Urothelium cell line (cell line): ENCODE measurements at regions not wholly inside any gene's neighbourhood (a gene's known extent, or its start where the extent isn't known, plus 50 kb on each side); places are given as distances from the start of the nearest gene placed in this dataset.

ENCODE experiments used
- DNase-seq: peaks from one replicate; pipeline ENCODE4 v3.0.0; 2011; ENCODE audit warnings: low spot score, mixed read lengths
- FAIRE-seq: peaks from 2 replicates; lab custom pipeline; 2011; peaks lifted over from hg19 to GRCh38; lab: Jason Lieb, UNC

DNA sequence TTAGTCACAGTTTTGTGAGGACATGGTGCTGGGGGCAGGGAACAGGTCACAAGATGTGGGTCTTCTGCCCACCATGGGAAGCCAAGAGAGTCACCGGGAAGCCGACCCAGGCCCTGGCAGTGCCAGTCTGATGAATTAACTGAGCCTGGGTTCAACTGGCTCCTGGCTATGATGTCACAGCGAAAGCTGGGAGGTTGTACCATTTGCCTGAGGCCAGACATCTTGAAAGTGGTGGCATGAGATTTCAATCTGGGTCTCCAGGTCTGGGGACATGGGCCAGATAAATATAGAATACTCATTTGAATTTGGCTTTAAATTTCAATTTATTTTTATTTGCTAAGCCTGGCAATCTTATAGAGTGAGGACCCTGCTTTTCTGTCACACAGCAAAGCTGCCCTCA is 280.9 kb downstream of the NSG2 start:
- FAIRE-seq, result no peak

GRCh38 chr5:174327317-174327864 is 281.9 kb downstream of the NSG2 start:
- DNase-seq, result peak; percentile 86
- no peak for FAIRE-seq

More for the DNA sequence above, 280.9 kb downstream of the NSG2 start:
- DNase-seq, result no peak

GRCh38 chr5:174327896-174328295 is 282.4 kb downstream of the NSG2 start:
- FAIRE-seq (no peak), DNase-seq (no peak)

DNA sequence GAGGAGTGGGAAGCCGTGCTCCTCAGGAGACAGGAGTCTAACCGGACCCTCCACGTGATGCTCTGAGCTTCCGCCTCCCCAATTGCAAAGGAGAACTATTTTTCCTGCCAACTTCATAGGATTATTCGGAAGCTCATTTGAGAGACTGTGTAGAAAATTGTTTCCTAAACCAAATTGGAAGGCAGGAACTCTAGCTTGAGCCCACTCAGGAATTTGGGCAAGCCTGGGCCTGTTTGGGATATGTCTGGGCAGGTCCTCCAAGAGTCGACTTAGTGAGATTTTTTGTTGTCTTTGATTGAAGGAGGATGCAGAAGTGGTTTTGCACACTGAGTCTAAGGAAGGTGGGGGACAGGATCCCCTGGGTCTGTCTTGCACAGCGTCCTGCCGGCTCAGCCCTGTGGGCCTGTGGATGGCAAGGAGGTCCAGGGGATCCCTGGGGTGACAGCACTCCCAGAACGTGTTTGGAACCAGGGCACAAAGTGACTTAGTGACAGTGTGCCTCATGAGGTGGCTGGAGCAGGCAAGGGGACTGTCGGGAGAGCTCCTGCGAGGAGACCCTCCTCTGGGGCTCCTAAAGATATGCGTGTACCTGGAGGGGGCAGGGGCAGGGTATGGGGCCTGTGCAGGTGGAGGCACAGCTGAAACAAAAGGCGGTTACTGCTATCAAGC is 283.3 kb downstream of the NSG2 start:
- no peak for FAIRE-seq
- peak; percentile 38 for DNase-seq

DNA sequence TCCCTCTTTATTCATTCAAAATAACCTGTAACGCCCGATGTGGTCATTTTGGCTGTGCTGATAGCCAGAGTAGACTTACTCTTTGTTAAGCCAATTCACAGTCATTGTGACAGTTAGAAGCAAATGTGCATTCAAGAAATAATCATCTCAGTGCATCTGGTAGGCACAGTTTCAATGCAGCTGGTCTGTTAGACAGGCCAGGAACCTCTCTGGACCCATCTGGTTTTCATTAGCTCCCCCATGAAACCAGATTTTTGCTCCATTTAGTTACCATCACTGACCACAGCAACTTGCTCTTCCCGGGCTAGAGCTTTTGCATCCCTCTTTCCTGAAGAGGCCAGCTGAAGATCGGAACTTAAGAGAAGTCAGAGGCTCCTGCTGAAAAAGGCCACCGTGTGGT is 284.2 kb downstream of the NSG2 start:
- no peak for FAIRE-seq

DNA sequence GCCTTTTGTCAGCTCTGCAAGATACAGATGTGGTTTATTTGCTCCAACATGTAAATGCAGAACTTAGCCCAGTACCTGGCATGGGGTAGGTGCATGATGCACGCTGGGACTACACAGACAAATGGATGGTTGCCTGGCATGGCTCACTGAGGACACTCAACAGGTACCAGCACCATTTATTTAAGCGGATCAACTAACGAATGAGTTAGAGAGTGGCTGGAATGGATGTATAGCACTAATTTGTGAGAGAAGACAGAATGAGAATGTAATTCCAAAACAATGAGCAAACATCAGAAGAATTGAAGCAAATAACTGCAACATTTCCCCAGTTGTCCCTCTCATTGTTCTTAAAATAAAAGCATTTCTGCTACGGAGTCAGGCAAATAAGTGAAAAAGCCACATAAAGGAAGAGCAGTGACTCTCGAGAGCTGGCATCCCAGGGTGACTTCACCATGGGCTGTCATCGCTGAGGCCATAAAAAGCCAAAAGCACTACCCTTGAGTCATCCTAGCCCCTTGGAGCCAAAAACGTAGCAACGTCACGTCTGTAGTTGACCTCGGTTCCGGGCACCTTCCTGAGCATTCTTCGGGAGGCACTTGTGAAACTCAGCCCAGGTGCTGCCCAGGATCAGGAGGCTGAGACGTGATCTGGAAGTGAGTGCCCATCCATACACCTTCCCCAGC is 290.3 kb downstream of the NSG2 start:
- FAIRE-seq (peak; percentile 52), DNase-seq (peak; percentile 71)

More for the DNA sequence above, 284.2 kb downstream of the NSG2 start:
- DNase-seq, result no peak

GRCh38 chr5:174336479-174336878 is 291.0 kb downstream of the NSG2 start:
- no peak for DNase-seq
- no peak for FAIRE-seq

- FAIRE-seq (no peak), DNase-seq (peak; percentile 27)
Observed at GRCh38 chr5:174337276-174338184, 292.0 kb downstream of the NSG2 start.

DNA sequence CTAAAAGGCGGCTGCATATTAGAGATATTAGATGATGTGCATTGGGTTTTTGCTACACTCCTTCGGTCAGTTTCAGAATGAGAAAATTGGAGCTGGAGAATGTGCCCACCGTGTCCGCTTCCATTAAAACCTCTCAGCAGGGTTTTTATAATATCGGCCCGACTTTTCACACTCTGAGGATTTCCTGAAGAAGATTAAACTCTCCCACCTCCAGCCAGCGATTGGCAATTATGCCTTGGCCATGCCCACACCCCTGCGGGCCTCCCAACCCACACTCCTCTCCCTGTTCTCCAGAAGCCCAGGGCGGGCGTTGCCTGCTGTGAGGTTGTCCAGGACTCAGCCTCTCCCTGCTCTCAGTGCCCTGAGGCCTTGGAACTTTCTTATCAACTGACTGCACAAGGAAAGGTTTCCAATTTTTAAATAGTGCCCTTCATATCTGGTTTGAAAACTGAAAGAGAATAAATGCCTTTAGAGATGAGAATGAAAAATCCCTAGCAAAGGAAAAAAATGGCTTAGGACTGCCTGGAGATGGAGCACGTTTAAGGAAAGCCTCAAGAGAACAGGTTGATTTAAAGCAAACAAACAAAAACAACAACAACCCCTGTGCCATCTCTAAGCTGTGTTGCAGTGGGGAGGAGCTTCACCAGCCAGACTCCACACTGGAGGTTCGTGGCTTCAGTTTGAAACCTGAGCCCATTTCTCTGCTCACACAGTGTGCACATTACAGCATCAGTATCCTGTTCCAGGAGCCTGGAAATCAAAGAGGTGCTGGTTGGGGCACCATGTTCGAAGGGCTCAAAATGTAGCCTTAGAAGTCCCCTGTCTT is 292.9 kb downstream of the NSG2 start:
- DNase-seq (peak; percentile 64), FAIRE-seq (no peak)

DNA sequence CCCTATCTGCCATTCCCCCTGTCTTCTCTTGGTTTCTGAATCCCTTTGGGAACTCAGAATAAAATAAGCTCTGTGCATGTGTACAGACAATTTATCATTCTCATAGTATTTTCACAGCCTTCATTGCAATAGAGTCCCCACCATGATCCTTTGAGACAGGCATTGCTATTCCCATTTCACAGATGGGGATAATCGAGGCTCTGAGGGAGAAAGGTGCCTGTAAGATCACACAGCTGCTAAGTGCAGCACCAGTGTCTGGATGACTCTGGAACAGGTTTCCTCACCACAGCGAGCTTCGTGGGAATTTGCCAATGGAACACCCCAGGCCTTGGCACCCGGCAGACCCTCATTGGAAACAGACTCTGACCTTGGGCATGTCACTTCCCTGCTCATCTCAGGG is 293.6 kb downstream of the NSG2 start:
- FAIRE-seq (no peak), DNase-seq (no peak)

DNA sequence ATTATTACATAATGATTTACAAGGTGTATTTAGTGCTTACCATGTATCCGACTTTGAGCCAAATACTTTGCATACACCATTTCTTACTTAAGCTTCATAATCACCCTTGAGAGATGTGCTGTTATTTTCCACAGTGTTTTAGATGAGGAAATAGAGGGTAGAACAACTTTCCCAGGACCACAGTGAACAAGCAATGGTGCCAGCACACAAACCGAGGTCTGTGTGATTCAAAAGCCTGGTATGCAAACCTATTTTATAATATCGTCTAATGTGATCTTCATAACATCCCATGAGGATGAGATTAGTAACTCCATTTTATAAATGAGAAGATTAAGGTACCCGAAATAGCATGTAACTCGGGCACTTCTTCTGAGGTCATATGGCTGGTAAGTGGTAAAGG is 294.7 kb downstream of the NSG2 start:
- DNase-seq, result no peak
- FAIRE-seq, result no peak

DNA sequence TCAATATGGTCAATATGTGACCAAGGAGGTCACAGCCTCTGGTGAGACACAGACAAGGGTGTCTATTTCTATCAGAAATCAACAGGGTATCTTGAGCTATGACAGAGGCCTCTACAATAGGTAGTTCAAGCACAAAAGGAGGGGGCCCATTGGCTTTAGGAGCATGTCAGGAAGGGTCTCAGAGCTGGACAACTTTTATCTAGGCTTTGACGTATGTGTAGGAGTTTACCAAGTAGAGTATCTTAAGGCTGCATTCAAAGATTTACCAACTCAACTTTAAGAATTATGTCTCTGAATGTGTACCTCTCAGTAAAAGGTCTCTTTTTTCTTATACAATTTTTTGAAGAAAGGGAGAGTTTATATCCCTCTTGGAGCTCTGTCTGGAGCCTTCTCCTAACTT is 297.2 kb downstream of the NSG2 start:
- DNase-seq (no peak), FAIRE-seq (no peak)

DNA sequence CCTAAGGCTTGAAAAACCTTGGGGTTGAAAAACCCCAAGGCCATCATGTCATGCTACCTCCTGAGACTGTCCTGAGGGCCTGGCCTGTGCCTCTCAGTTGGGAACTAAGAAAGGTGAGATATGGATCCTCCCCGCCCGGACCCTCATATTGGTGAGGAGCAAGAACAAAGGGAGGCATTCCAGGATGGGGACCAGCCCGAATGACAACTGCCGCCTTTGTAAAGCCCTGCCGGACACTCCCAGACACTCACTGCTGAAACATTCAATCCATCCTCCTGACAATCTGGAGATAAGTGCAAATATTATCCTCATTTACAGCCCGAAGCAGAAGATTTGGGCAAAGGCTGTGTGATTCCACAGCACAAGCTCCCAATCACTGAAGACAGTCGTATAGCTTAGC is 298.3 kb downstream of the NSG2 start:
- DNase-seq (no peak), FAIRE-seq (no peak)

- DNase-seq (no peak), FAIRE-seq (no peak)
Observed at GRCh38 chr5:174344335-174344734, 298.8 kb downstream of the NSG2 start.

- peak; percentile 13 for FAIRE-seq
- no peak for DNase-seq
Observed at GRCh38 chr5:174347183-174347582, 301.7 kb downstream of the NSG2 start.

DNA sequence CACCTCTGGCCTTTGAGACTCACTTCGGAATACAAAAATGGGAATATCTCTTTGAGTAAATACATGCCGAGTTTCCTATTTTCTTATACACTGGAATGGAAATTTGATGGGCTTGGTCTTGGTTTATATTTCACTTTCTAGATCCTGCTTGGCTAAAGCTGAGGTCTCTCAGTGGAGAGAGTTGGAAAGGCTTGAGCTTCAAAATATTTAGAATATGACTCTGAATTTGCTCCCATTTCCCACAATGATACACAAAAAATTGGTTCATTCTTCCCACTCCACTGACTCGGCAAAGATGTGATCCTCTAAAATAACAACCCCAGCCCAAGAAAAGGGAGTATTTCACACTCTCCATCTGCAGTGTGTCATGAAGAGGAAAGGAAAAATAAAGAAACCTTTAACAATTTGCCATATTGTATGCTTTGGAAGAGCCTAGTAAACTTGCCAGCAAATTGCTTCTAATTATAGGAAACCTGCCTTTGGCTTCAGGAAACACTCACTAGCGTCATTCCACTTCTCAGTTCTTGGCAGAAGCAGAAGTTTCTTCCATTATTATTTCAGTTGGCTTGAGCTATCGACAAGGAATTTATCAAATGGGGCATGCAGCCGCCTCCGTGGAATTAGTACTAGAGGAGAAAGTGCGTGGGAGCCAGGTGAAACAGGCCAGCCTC is 302.9 kb downstream of the NSG2 start:
- FAIRE-seq (no peak), DNase-seq (no peak)

GRCh38 chr5:174352681-174353080 is 307.2 kb downstream of the NSG2 start:
- DNase-seq (no peak), FAIRE-seq (no peak)

DNA sequence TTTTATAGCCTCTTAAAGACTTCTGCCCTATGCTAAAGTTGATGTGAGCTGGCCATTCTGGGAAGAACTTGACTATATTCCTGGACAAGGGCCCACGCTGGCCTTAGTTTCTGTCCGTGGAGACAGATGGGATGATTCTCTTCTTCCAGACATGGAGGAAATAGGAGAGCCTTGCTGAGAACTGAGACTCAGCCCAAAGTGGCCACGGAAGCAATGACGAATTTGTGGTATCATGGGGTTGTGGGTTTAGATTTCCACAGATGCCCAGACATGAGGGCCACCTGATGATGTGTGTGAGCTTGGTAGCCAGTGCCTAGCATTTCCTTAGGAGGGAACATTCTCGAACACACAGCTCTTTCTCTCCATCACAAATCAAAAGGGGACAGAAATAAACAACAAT is 309.1 kb downstream of the NSG2 start:
- FAIRE-seq (no peak), DNase-seq (no peak)

- no peak for FAIRE-seq
- DNase-seq, result peak; percentile 62
Observed at GRCh38 chr5:174355208-174355612, 309.7 kb downstream of the NSG2 start.

DNA sequence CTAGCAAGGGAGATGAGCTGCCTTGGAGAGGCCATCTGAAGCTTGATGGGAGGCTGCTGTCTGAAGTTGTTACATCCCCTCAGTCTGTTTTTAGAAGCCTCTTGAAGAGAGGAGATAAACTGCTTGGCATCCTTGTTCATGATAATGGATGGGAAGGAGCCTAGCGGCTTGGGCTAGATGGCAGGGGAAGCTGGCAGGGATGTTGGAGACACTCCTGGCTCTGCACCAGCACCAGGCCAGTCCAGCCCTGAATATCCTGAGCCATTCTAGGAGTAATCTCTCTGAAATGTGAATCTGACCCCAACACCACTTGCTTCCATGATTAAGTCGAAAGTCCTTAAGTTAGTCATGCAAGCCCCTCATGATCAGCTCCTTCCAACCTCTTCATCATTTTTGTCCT is 310.5 kb downstream of the NSG2 start:
- FAIRE-seq, result no peak
- no peak for DNase-seq
